ENCODE measurements at regions not wholly inside any gene's neighbourhood (a gene's known extent, or its start where the extent isn't known, plus 50 kb on each side); places are given as distances from the start of the nearest gene placed in this dataset.
"Not testable (repeated sequence)": the region's sequence is repeated elsewhere in the genome, so short reads cannot be mapped to it uniquely, and the experiment has no call there.

DNA sequence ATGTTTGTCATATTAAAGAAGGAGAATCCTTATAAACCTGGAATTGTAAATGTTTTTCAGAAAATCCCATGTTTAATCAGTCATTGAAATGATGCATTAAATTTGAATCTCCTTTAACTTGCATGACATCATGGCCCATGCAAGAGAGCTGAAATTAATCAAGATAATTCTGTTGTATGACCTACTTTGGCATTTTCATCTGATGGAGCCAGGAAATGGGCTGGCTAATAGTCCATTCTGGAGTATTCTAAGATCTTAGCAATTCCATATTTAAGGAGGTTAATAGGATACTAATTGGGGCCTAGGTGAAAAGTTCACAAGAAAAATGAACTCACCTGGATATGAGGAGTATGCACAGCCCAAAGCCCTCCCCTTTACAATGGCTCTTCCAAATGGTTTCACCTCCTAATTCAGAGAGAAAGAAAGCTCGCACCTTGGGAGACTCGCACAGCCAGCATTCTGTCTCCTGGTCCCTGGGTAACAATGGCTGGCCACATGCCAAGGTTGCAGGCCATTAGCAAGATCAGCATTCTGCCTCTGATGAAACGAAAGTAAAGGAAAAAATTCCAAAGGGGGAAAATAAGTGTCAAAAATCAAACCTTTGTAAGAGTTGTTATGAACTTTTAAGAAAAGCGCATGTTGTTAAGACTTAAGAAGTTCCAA lies 786.4 kb downstream of the MCTP2 start:
- Histone ChIP-seq H3K9me3 (ENCODE audit: control insufficient read depth, low read length) (peaks cover 5% of the 10 kb centered on the region), H3K9ac (ENCODE audit: low read length) (peak overlapping the region; percentile 54), H3K4me3 (ENCODE audit: low read length) (no peak overlapping the region), H3K4me1 (ENCODE audit: control insufficient read depth, insufficient read depth, low read length) (peaks cover 21% of the 10 kb centered on the region), H3K27me3 (replicated peaks; ENCODE audit: control insufficient read depth, insufficient read depth, low read length) (no peaks in the 10 kb centered on the region), H3K36me3 (ENCODE audit: control insufficient read depth, insufficient read depth, low read length, severe bottlenecking) (no peaks in the 10 kb centered on the region)
- no peak for DNase-seq (ENCODE audit: low read depth)

GRCh38 chr15:95018888-95019545 lies 787.7 kb downstream of the MCTP2 start:
- Histone ChIP-seq H3K4me3 (ENCODE audit: low read length) (no peak overlapping the region), H3K9ac (ENCODE audit: low read length) (no peak overlapping the region), H3K4me1 (ENCODE audit: control insufficient read depth, insufficient read depth, low read length) (peaks cover 17% of the 10 kb centered on the region), H3K27me3 (replicated peaks; ENCODE audit: control insufficient read depth, insufficient read depth, low read length) (no peaks in the 10 kb centered on the region), H3K36me3 (ENCODE audit: control insufficient read depth, insufficient read depth, low read length, severe bottlenecking) (no peaks in the 10 kb centered on the region), H3K9me3 (ENCODE audit: control insufficient read depth, low read length) (peaks cover 5% of the 10 kb centered on the region)
- peak; percentile 28 for DNase-seq (ENCODE audit: low read depth)

DNA sequence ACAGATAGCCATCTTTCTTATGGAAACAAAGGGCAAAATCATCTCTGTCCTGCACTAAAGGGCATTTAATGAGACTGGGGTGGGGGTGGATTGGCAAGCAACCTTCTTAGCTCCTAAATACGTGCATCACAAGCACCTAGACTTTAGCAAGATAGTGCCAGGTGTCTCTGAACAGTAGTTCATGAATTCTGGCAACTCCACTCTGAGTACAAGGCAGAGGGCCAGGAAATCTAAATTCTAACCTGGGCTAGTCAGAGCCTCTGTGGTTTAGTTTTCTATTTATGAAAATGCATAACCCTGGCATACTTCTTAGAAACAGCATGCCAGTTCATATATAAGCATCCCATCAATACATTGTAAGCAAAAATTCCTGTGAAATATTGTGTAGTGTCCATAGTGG lies 788.5 kb downstream of the MCTP2 start:
- Histone ChIP-seq H3K9ac (ENCODE audit: low read length) (no peak overlapping the region), H3K4me1 (ENCODE audit: control insufficient read depth, insufficient read depth, low read length) (peaks cover 17% of the 10 kb centered on the region), H3K4me3 (ENCODE audit: low read length) (no peak overlapping the region), H3K36me3 (ENCODE audit: control insufficient read depth, insufficient read depth, low read length, severe bottlenecking) (no peaks in the 10 kb centered on the region), H3K27me3 (replicated peaks; ENCODE audit: control insufficient read depth, insufficient read depth, low read length) (no peaks in the 10 kb centered on the region), H3K9me3 (ENCODE audit: control insufficient read depth, low read length) (peaks cover 5% of the 10 kb centered on the region)
- DNase-seq (ENCODE audit: low read depth) = no peak

DNA sequence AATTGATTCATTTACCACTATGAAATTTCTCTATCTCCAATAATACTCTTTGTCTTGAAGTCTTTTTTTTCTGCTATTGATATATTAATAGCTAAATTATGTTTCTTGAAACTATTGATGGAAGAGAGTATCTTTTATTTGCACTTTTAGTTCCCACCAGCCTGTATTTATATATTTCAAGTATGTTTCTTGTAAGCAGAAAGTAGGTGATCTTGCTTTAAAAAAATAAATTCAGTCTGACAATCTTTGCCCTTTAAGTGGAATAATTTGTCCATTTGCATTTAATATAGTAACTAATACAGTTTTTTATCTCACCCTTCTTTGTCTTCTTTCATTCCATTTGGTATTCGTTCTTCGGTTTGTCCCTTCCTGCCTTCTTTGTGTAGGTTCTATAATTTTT lies 790.5 kb downstream of the MCTP2 start:
- Histone ChIP-seq H3K9ac (ENCODE audit: low read length) (no peak overlapping the region), H3K4me1 (ENCODE audit: control insufficient read depth, insufficient read depth, low read length) (peaks cover 15% of the 10 kb centered on the region), H3K36me3 (ENCODE audit: control insufficient read depth, insufficient read depth, low read length, severe bottlenecking) (no peaks in the 10 kb centered on the region), H3K27me3 (replicated peaks; ENCODE audit: control insufficient read depth, insufficient read depth, low read length) (no peaks in the 10 kb centered on the region), H3K4me3 (ENCODE audit: low read length) (no peak overlapping the region), H3K9me3 (ENCODE audit: control insufficient read depth, low read length) (peaks cover 5% of the 10 kb centered on the region)
- no peak for DNase-seq (ENCODE audit: low read depth)

DNA sequence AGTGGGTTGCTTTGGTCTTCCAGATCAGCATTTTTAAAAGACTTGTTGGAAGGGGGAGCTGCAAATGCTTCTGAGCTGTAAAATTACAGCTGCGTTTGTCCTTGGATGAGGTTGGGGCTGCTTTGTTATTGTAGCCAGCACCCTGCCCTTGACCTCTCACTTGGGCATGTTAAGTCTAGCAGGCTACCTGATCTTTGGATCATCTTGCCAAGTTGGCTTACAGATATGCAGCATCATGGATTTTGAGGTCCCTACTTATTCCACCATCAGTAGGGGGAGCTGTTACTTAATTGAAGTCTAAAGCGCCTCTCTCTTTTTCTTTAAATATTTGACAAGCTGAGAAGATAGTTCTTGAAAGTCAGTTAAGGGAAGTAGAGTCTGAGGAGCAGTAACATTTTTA lies 793.0 kb downstream of the MCTP2 start:
- H3K4me3 ChIP-seq (ENCODE audit: low read length) = no peak overlapping the region
- no peaks in the 10 kb centered on the region for H3K27me3 ChIP-seq (replicated peaks; ENCODE audit: control insufficient read depth, insufficient read depth, low read length)
- DNase-seq (ENCODE audit: low read depth) = peak; percentile 74
- H3K4me1 ChIP-seq (ENCODE audit: control insufficient read depth, insufficient read depth, low read length) = peaks cover 1% of the 10 kb centered on the region
- H3K9me3 ChIP-seq (ENCODE audit: control insufficient read depth, low read length) = peaks cover 5% of the 10 kb centered on the region
- H3K9ac ChIP-seq (ENCODE audit: low read length) = no peak overlapping the region
- H3K36me3 ChIP-seq (ENCODE audit: control insufficient read depth, insufficient read depth, low read length, severe bottlenecking) = no peaks in the 10 kb centered on the region

DNA sequence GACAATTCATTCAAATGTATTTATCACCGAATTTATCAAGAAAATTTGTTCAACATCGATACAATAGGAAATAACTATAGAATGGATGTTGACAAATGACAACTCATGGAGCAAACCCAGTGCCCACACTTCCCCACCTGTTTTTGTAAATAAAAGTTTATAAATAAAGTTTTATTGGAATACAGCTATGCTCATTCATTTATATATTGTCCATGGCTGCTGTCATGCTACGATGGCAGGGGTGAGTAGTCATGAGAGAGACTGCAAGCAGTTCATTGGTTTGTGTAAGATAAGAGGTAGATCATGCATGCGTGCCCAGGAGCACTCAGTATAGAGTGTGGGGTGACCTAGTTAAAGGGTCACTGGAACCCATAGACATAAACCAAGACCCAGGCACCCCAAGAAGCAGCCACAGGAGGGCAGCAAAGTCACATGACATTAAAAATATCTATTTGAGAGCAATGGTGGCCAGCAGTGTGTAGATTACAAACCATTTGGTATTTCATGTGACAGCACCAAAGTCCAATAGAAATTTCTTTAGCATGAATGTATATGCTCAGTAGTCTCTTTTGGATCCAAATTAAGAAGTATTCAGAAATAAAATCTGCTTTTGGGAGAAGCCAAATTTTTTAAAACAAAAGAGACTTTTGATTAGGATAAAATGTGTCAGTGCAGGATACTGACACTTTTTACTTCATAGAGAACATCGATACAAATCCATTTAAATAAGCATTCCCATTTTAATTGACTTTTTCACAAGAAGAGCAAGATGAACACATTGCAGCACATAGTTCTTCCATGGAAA lies 794.8 kb downstream of the MCTP2 start:
- Histone ChIP-seq H3K4me1 (ENCODE audit: control insufficient read depth, insufficient read depth, low read length) (no peaks in the 10 kb centered on the region), H3K9ac (ENCODE audit: low read length) (peak overlapping the region; percentile 21), H3K27me3 (replicated peaks; ENCODE audit: control insufficient read depth, insufficient read depth, low read length) (no peaks in the 10 kb centered on the region), H3K36me3 (ENCODE audit: control insufficient read depth, insufficient read depth, low read length, severe bottlenecking) (no peaks in the 10 kb centered on the region), H3K4me3 (ENCODE audit: low read length) (no peak overlapping the region), H3K9me3 (ENCODE audit: control insufficient read depth, low read length) (peaks cover 7% of the 10 kb centered on the region)
- DNase-seq (ENCODE audit: low read depth) = peak; percentile 79

- Histone ChIP-seq H3K4me3 (ENCODE audit: low read length) (no peak overlapping the region), H3K36me3 (ENCODE audit: control insufficient read depth, insufficient read depth, low read length, severe bottlenecking) (no peaks in the 10 kb centered on the region), H3K9ac (ENCODE audit: low read length) (peak overlapping the region; percentile 5), H3K9me3 (ENCODE audit: control insufficient read depth, low read length) (peaks cover 2% of the 10 kb centered on the region), H3K4me1 (ENCODE audit: control insufficient read depth, insufficient read depth, low read length) (no peaks in the 10 kb centered on the region), H3K27me3 (replicated peaks; ENCODE audit: control insufficient read depth, insufficient read depth, low read length) (no peaks in the 10 kb centered on the region)
- DNase-seq (ENCODE audit: low read depth) = no peak
These were observed 796.6 kb downstream of the MCTP2 start for GRCh38 chr15:95027981-95028380.

GRCh38 chr15:95032156-95032555 lies 800.8 kb downstream of the MCTP2 start:
- Histone ChIP-seq H3K36me3 (ENCODE audit: control insufficient read depth, insufficient read depth, low read length, severe bottlenecking) (no peaks in the 10 kb centered on the region), H3K27me3 (replicated peaks; ENCODE audit: control insufficient read depth, insufficient read depth, low read length) (no peaks in the 10 kb centered on the region), H3K4me1 (ENCODE audit: control insufficient read depth, insufficient read depth, low read length) (no peaks in the 10 kb centered on the region), H3K4me3 (ENCODE audit: low read length) (no peak overlapping the region), H3K9ac (ENCODE audit: low read length) (no peak overlapping the region), H3K9me3 (ENCODE audit: control insufficient read depth, low read length) (peaks cover 2% of the 10 kb centered on the region)
- DNase-seq (ENCODE audit: low read depth) = no peak

DNA sequence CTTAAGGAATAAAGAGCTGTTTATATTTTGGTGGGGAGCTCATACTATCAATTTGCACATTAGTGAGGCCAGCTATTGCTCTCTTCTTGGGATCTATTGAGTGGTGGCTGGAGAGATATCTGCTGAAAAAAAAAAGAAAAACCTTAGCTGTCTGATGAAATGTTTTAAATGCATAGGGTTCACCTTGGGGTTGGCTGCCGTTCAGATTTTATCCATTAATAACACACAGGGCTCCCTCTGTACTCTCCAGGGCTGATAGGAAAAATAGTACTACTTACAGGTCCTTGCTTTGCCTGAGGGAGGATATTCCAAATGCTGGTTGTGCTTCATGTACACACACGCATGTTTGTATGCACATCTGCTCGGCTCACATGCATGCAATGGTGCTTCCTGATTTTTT lies 803.7 kb downstream of the MCTP2 start:
- H3K36me3 ChIP-seq (ENCODE audit: control insufficient read depth, insufficient read depth, low read length, severe bottlenecking) = no peaks in the 10 kb centered on the region
- H3K4me1 ChIP-seq (ENCODE audit: control insufficient read depth, insufficient read depth, low read length) = no peaks in the 10 kb centered on the region
- H3K27me3 ChIP-seq (replicated peaks; ENCODE audit: control insufficient read depth, insufficient read depth, low read length) = no peaks in the 10 kb centered on the region
- no peak overlapping the region for H3K4me3 ChIP-seq (ENCODE audit: low read length)
- DNase-seq (ENCODE audit: low read depth) = no peak
- peaks cover 8% of the 10 kb centered on the region for H3K9me3 ChIP-seq (ENCODE audit: control insufficient read depth, low read length)
- H3K9ac ChIP-seq (ENCODE audit: low read length) = no peak overlapping the region

DNA sequence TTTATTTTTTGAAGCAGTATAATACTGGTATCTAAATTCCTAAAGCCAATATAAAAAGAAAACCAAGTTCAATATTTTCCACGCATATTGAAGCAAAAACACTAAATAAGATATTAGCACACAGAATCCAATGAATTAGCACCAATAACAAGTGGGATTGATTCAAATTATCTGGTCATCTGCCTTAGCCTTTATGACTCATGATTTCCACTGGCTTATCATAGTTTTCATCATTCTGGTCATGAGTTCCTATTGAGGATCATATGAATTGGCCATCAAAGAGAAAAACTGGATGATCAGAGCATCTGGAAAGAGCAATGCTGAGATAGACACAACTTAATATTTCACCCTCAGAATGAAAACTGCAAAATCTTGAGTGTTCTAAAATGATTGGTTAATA lies 809.9 kb downstream of the MCTP2 start:
- H3K4me3 ChIP-seq (ENCODE audit: low read length) = no peak overlapping the region
- H3K9ac ChIP-seq (ENCODE audit: low read length) = no peak overlapping the region
- DNase-seq (ENCODE audit: low read depth) = no peak
- H3K36me3 ChIP-seq (ENCODE audit: control insufficient read depth, insufficient read depth, low read length, severe bottlenecking) = no peaks in the 10 kb centered on the region
- peaks cover 5% of the 10 kb centered on the region for H3K9me3 ChIP-seq (ENCODE audit: control insufficient read depth, low read length)
- no peaks in the 10 kb centered on the region for H3K4me1 ChIP-seq (ENCODE audit: control insufficient read depth, insufficient read depth, low read length)
- no peaks in the 10 kb centered on the region for H3K27me3 ChIP-seq (replicated peaks; ENCODE audit: control insufficient read depth, insufficient read depth, low read length)

DNA sequence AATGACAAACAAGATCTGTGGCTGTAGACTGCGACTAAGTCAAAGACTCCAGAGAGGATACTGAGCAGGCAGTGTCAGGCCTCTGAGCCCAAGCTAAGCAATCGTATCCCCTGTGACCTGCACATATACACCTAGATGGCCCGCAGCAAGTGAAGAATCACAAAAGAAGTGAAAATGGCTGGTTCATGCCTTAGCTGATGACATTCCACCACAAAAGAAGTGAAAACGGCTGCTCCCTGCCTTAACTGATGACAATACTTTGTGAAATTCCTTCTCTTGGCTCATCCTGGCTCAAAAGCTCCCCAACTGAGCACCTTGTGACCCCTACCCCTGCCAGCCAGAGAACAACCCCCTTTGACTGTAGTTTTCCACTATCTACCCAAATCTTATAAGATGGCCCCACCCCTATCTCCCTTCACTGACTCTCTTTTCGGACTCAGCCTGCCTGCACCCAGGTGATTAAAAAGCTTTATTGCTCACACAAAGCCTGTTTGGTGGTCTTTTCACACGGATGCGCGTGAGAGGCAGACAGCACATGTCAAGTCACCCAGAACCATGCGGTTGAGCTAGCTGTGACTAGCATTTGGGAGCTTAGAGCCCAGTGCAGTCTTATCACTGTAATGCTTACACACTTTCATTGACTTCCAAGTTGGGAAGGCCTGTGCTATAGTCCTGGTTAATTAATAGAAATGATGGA lies 812.0 kb downstream of the MCTP2 start:
- H3K4me3 ChIP-seq (ENCODE audit: low read length); H3K36me3 ChIP-seq (ENCODE audit: control insufficient read depth, insufficient read depth, low read length, severe bottlenecking); H3K4me1 ChIP-seq (ENCODE audit: control insufficient read depth, insufficient read depth, low read length); H3K9me3 ChIP-seq (ENCODE audit: control insufficient read depth, low read length); DNase-seq (ENCODE audit: low read depth); H3K9ac ChIP-seq (ENCODE audit: low read length); H3K27me3 ChIP-seq (replicated peaks; ENCODE audit: control insufficient read depth, insufficient read depth, low read length): not testable (repeated sequence)

All from adipocyte (in vitro differentiated cells).